22Rv1 (cell line): ENCODE measurements at regions not wholly inside any gene's neighbourhood (a gene's known extent, or its start where the extent isn't known, plus 50 kb on each side); places are given as distances from the start of the nearest gene placed in this dataset.

Experiments used
- CTCF ChIP-seq: fragments of 450-650 bp; IDR thresholded peaks from 2 replicates; pipeline ENCODE4 v1.5.1; 2017; ENCODE audit warnings: mild to moderate bottlenecking
- ZFX ChIP-seq: fragments of 450-650 bp; IDR thresholded peaks from 2 replicates; pipeline ENCODE4 v1.6.1; 2017; ENCODE audit warnings: antibody characterized with exemption, borderline replicate concordance

- TF ChIP-seq CTCF (no peak), ZFX (no peak)
Measured at GRCh38 chr9:103942200-103942599, 151.9 kb upstream of the SMC2 start.
